ENCODE measurements at regions not wholly inside any gene's neighbourhood (a gene's known extent, or its start where the extent isn't known, plus 50 kb on each side); places are given as distances from the start of the nearest gene placed in this dataset.

DNA sequence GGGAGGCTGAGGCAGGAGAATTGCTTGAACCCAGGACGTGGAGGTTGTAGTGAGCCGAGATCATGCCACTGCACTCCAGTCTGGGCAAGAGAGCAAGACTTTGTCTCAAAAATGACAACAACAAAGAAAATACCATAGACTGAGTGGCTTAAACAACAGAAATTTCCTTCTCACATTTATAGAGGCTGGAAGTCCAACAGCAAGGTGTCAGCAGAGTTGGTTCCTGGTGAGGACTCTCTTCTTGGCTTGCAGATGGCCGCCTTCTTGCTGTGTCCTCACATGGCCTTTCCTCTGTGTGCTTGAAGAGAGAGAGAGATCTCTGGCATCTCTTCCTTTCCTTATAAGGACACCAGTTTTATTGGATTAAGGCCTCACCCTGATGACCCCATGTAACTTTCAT is 56.1 kb upstream of the ADGRE5 start:
- TF ChIP-seq, protein P1, sequence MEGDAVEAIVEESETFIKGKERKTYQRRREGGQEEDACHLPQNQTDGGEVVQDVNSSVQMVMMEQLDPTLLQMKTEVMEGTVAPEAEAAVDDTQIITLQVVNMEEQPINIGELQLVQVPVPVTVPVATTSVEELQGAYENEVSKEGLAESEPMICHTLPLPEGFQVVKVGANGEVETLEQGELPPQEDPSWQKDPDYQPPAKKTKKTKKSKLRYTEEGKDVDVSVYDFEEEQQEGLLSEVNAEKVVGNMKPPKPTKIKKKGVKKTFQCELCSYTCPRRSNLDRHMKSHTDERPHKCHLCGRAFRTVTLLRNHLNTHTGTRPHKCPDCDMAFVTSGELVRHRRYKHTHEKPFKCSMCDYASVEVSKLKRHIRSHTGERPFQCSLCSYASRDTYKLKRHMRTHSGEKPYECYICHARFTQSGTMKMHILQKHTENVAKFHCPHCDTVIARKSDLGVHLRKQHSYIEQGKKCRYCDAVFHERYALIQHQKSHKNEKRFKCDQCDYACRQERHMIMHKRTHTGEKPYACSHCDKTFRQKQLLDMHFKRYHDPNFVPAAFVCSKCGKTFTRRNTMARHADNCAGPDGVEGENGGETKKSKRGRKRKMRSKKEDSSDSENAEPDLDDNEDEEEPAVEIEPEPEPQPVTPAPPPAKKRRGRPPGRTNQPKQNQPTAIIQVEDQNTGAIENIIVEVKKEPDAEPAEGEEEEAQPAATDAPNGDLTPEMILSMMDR (tag by site-specific recombination; IDR thresholded peaks at IDR 0.05): no peak
- TF ChIP-seq ZNF121 (tag by site-specific recombination; IDR thresholded peaks at IDR 0.05) (no peak), BCL11B (tag by site-specific recombination; IDR thresholded peaks at IDR 0.05; ENCODE audit: low read depth) (no peak), ZNF274 (IDR thresholded peaks at IDR 0.05; ENCODE audit: low read length) (no peak), ZNF274 (tag by site-specific recombination; IDR thresholded peaks at IDR 0.05; ENCODE audit: borderline replicate concordance) (no peak)

Data from HEK293 (cell line).